CD4-positive, CD25-positive, alpha-beta regulatory T cell (primary cell): ENCODE measurements at regions not wholly inside any gene's neighbourhood (a gene's known extent, or its start where the extent isn't known, plus 50 kb on each side); places are given as distances from the start of the nearest gene placed in this dataset.

Experiments
- ATAC-seq, 2 donors: fragments of 150-1000 bp; cut with Tn5 transposase; one replicate each; pipeline ENCODE4 v1.10.0; 2021; ENCODE audit warnings: low read depth in 2 of 2, moderate number of reproducible peaks in 2 of 2, moderate library complexity in 1 of 2
- DNase-seq, 3 donors: peaks; one replicate each; pipeline versions ENCODE4 v3.0.0 to v3.0.0-alpha.2; 2012 to 2022; ENCODE audit warnings: mixed read lengths in 1 of 3
- H3K27ac ChIP-seq: one replicate; pipeline ENCODE4 v1.7.0; 2013; ENCODE audit warnings: mild to moderate bottlenecking, low read length; ENCODE audit not compliant: insufficient read depth, poor library complexity, severe bottlenecking
- H3K27me3 ChIP-seq: one replicate; pipeline ENCODE4 v1.7.0; 2013; ENCODE audit warnings: low read length; ENCODE audit not compliant: control insufficient read depth, insufficient read depth
- H3K36me3 ChIP-seq: one replicate; pipeline ENCODE4 v1.7.0; 2013; ENCODE audit warnings: mild to moderate bottlenecking, low read length, moderate library complexity; ENCODE audit not compliant: control insufficient read depth, insufficient read depth
- H3K4me1 ChIP-seq: 2 replicates; pipeline ENCODE4 v1.7.0; 2013; ENCODE audit warnings: mild to moderate bottlenecking, low read length; ENCODE audit not compliant: insufficient read depth, control insufficient read depth, poor library complexity, severe bottlenecking
- H3K4me3 ChIP-seq: one replicate; pipeline ENCODE4 v1.7.0; 2013; ENCODE audit warnings: low read depth, mild to moderate bottlenecking, low read length, moderate library complexity
- H3K9me3 ChIP-seq, 2 experiments: 1 replicate in 1 of 2; 2 replicates in 1 of 2; pipeline ENCODE4 v1.7.0; 2013; ENCODE audit warnings: low read length in 2 of 2, mild to moderate bottlenecking in 1 of 2, moderate library complexity in 1 of 2; ENCODE audit not compliant: control insufficient read depth in 2 of 2
- H3K27ac Mint-ChIP-seq, 3 donors: one replicate each; pipeline ENCODE4 v1.8.0; 2020 to 2022; ENCODE audit warnings: mild to moderate bottlenecking in 3 of 3, mixed read lengths in 3 of 3, moderate library complexity in 2 of 3
- H3K27me3 Mint-ChIP-seq: one replicate; pipeline ENCODE4 v1.8.0; 2022; ENCODE audit warnings: mild to moderate bottlenecking, mixed read lengths
- H3K36me3 Mint-ChIP-seq: one replicate; pipeline ENCODE4 v1.8.0; 2020; ENCODE audit warnings: mixed read lengths
- H3K4me1 Mint-ChIP-seq, 4 donors: one replicate each; pipeline ENCODE4 v1.8.0; 2020 to 2022; ENCODE audit warnings: mixed read lengths in 4 of 4, mild to moderate bottlenecking in 1 of 4
- H3K4me3 Mint-ChIP-seq, 4 donors: one replicate each; pipeline ENCODE4 v1.8.0; 2020 to 2022; ENCODE audit warnings: mild to moderate bottlenecking in 4 of 4, mixed read lengths in 4 of 4, moderate library complexity in 3 of 4
- H3K9me3 Mint-ChIP-seq, 7 donors: one replicate each; pipeline ENCODE4 v1.8.0; 2020 to 2022; ENCODE audit warnings: mixed read lengths in 7 of 7, mild to moderate bottlenecking in 3 of 7, moderate library complexity in 2 of 7

DNA sequence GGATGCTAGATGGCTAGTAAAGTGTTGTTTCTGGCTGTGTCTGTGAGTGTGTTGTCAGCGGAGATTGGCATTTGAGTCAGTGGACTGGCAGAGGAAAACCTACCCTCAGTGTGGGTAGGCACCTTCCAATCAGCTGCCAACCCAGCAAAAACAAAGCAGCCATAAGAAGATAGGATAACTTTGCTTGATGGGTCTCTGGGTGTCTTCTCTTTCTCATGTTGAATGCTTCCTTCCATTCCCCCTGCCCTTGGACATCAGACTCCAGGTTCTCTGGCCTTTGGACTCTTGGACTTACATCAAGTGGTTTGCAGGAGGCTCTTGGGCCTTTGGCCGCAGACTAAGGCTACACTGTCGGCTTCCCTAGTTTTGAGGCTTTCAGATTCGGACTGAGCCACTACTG, 429.0 kb upstream of the ZNF804A start:
- Mint-ChIP-seq H3K36me3 (no peaks in the 10 kb centered on the region), H3K27me3 (no peaks in the 10 kb centered on the region), H3K4me3 (no peak overlapping the region), H3K9me3 (peaks cover 5 to 19% (median 14%) of the 10 kb centered on the region in 7 donors), H3K4me1 (no peaks in the 10 kb centered on the region), H3K27ac (no peak overlapping the region)
- ATAC-seq (no peak), DNase-seq (no peak)
- Histone ChIP-seq H3K4me3 (no peak overlapping the region), H3K4me1 (no peaks in the 10 kb centered on the region), H3K9me3 (peaks cover 0 to 2% of the 10 kb centered on the region in 2 experiments), H3K27ac (no peak overlapping the region), H3K36me3 (no peaks in the 10 kb centered on the region), H3K27me3 (no peaks in the 10 kb centered on the region)

GRCh38 chr2:184174493-184175104, 423.7 kb upstream of the ZNF804A start:
- Mint-ChIP-seq H3K9me3 (peaks cover 0 to 17% (median 3%) of the 10 kb centered on the region in 7 donors), H3K36me3 (no peaks in the 10 kb centered on the region), H3K27me3 (no peaks in the 10 kb centered on the region), H3K4me1 (no peaks in the 10 kb centered on the region), H3K4me3 (no peak overlapping the region), H3K27ac (no peak overlapping the region)
- Histone ChIP-seq H3K27me3 (no peaks in the 10 kb centered on the region), H3K27ac (no peak overlapping the region), H3K9me3 (peaks cover 0 to 5% of the 10 kb centered on the region in 2 experiments), H3K4me1 (no peaks in the 10 kb centered on the region), H3K36me3 (no peaks in the 10 kb centered on the region), H3K4me3 (no peak overlapping the region)
- DNase-seq (no peak), ATAC-seq (no peak)

DNA sequence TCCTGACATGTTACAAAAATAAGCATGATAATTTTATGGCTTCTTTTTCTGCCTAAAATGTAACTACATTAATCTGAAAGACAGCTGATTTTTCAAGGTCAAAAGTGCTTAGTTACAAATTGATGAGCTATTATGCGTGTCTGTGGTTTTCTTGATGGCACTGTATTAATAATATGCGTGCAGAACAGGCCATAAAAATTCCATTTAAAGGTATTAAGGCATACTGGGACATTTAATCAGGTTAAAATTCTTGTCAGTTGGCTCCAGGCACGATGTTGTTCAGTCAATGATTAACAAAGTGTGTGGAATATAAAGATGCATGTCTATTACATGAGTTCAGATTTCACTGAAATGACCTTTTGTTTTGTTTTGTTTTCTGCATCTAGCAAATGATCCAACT, 420.1 kb upstream of the ZNF804A start:
- Histone ChIP-seq H3K4me3 (no peak overlapping the region), H3K27me3 (no peaks in the 10 kb centered on the region), H3K9me3 (peaks cover 0 to 4% of the 10 kb centered on the region in 2 experiments), H3K4me1 (no peaks in the 10 kb centered on the region), H3K36me3 (no peaks in the 10 kb centered on the region), H3K27ac (no peak overlapping the region)
- Mint-ChIP-seq H3K27me3 (no peaks in the 10 kb centered on the region), H3K9me3 (peaks cover 0 to 13% (median 2%) of the 10 kb centered on the region in 7 donors), H3K4me1 (no peaks in the 10 kb centered on the region), H3K36me3 (no peaks in the 10 kb centered on the region), H3K4me3 (no peak overlapping the region), H3K27ac (no peak overlapping the region)
- ATAC-seq (no peak), DNase-seq (no peak)

DNA sequence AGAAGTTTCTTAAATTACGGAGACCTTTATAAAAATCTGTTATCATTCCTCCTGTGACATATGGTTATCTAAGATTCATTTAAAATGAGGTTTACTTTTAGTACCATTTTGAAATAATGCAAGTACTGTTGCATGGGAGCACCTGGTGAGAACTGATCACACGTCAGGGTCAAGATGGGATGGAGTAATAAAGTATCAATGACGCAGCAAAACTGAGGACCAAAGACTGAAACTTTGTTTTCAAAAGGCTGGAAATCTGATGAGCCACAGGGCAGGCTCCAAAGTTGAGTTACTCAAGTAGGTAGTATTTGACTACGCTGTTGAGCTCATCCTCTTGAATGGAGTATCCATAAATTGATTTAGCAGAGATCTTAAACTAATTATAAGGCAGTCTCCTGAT, 411.9 kb upstream of the ZNF804A start:
- Mint-ChIP-seq H3K4me1 (no peaks in the 10 kb centered on the region), H3K27me3 (no peaks in the 10 kb centered on the region), H3K4me3 (no peak overlapping the region), H3K27ac (no peak overlapping the region), H3K36me3 (no peaks in the 10 kb centered on the region), H3K9me3 (peaks cover 0 to 21% (median 2%) of the 10 kb centered on the region in 7 donors)
- H3K27me3 ChIP-seq, result no peaks in the 10 kb centered on the region
- ATAC-seq (no peak), DNase-seq (no peak)
- H3K4me3 ChIP-seq, result no peak overlapping the region
- no peaks in the 10 kb centered on the region for H3K9me3 ChIP-seq
- H3K27ac ChIP-seq, result no peak overlapping the region
- H3K4me1 ChIP-seq, result no peaks in the 10 kb centered on the region
- H3K36me3 ChIP-seq, result no peaks in the 10 kb centered on the region

DNA sequence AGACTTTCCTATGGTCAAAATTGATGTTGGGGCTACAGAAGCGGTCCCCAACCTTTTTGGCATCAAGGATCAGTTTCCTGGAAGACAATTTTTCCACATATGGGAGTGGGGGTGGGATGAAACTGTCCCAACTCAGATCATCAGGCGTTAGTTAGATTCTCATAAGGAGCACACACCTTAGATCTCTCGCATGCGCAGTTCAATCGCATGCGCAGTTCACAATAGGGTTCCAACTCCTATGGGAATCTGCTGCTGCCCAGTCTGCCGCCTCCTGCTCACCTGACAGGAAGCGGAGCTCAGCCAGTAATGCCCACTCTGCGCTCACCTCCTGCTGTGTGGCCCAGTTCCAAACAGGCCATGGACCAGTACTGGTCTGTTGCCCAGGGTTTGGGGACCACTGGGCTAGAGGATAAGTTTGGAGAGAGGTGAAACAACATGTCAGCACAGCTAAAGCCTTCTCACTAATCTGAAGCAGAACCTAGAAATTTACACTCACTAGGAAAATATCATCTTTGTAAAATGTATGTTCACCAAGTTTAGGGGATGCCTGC, 410.8 kb upstream of the ZNF804A start:
- no peaks in the 10 kb centered on the region for H3K4me1 Mint-ChIP-seq
- no peak overlapping the region for H3K4me3 Mint-ChIP-seq
- H3K9me3 Mint-ChIP-seq, result peaks cover 0 to 16% (median 2%) of the 10 kb centered on the region in 7 donors
- DNase-seq (no peak), ATAC-seq (no peak)
- Histone ChIP-seq H3K27ac (no peak overlapping the region), H3K27me3 (no peaks in the 10 kb centered on the region), H3K4me3 (no peak overlapping the region), H3K36me3 (no peaks in the 10 kb centered on the region), H3K9me3 (no peaks in the 10 kb centered on the region), H3K4me1 (no peaks in the 10 kb centered on the region)
- H3K27me3 Mint-ChIP-seq, result no peaks in the 10 kb centered on the region
- no peaks in the 10 kb centered on the region for H3K36me3 Mint-ChIP-seq
- H3K27ac Mint-ChIP-seq, result no peak overlapping the region

DNA sequence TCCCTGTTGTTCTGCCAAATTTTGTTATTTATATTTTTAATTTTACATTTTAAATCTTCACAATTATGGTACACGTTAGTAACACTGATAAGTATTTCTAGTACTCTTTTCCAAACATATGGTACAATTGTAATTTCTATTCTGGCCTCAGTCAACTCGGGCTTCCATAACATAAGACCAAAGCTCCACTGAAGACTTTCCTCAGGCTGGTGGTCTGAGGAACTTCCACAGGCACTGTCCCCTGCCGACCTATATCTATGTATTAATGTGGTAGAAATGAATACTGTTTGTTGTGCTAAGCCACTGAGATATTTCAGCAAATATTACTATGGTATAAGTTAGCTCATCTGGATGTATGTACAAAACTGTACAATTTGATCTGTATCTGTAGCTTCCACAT, 407.6 kb upstream of the ZNF804A start:
- DNase-seq (no peak), ATAC-seq (no peak)
- Histone ChIP-seq H3K36me3 (no peaks in the 10 kb centered on the region), H3K27ac (no peak overlapping the region), H3K4me1 (no peaks in the 10 kb centered on the region), H3K27me3 (no peaks in the 10 kb centered on the region), H3K4me3 (no peak overlapping the region), H3K9me3 (no peaks in the 10 kb centered on the region)
- Mint-ChIP-seq H3K9me3 (peaks cover 0 to 15% (median 2%) of the 10 kb centered on the region in 7 donors), H3K27me3 (no peaks in the 10 kb centered on the region), H3K4me3 (no peak overlapping the region), H3K36me3 (no peaks in the 10 kb centered on the region), H3K4me1 (no peaks in the 10 kb centered on the region), H3K27ac (no peak overlapping the region)

DNA sequence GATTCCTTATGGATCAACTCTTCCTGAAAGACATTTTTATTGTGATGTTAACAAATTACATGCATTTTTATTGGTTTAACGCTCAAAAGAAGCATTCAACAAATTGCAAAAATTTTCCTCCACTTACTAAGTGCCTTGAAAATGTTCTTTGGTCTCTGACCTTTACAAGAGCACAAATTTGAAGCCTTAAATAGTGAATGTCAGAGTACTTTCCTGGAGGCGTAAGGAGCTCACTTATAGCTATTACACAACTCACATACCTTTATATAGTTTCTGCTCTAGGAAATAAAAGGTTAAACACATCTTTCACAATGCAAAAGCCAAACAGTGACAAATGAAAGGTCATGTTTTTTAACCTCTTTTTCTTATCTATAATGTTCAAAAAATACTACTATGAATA, 405.7 kb upstream of the ZNF804A start:
- no peaks in the 10 kb centered on the region for H3K27me3 ChIP-seq
- Mint-ChIP-seq H3K36me3 (no peaks in the 10 kb centered on the region), H3K27ac (no peak overlapping the region), H3K4me1 (no peaks in the 10 kb centered on the region), H3K9me3 (peaks cover 0 to 9% (median 2%) of the 10 kb centered on the region in 7 donors), H3K27me3 (no peaks in the 10 kb centered on the region), H3K4me3 (no peak overlapping the region)
- no peaks in the 10 kb centered on the region for H3K9me3 ChIP-seq
- ATAC-seq (no peak), DNase-seq (no peak)
- H3K4me1 ChIP-seq, result no peaks in the 10 kb centered on the region
- H3K27ac ChIP-seq, result no peak overlapping the region
- no peak overlapping the region for H3K4me3 ChIP-seq
- no peaks in the 10 kb centered on the region for H3K36me3 ChIP-seq

- ATAC-seq (no peak), DNase-seq (no peak)
- H3K27me3 Mint-ChIP-seq, result no peaks in the 10 kb centered on the region
- H3K9me3 Mint-ChIP-seq, result peaks cover 0 to 7% (median 0%) of the 10 kb centered on the region in 7 donors
- Histone ChIP-seq H3K27ac (no peak overlapping the region), H3K4me3 (no peak overlapping the region), H3K9me3 (no peaks in the 10 kb centered on the region), H3K36me3 (no peaks in the 10 kb centered on the region), H3K4me1 (no peaks in the 10 kb centered on the region), H3K27me3 (no peaks in the 10 kb centered on the region)
- no peak overlapping the region for H3K4me3 Mint-ChIP-seq
- H3K27ac Mint-ChIP-seq, result no peak overlapping the region
- H3K36me3 Mint-ChIP-seq, result no peaks in the 10 kb centered on the region
- H3K4me1 Mint-ChIP-seq, result no peaks in the 10 kb centered on the region
These were observed 400.9 kb upstream of the ZNF804A start for GRCh38 chr2:184197413-184197812.
